Omental fat pad (tissue), 3 donors: ENCODE measurements at regions not wholly inside any gene's neighbourhood (a gene's known extent, or its start where the extent isn't known, plus 50 kb on each side); places are given as distances from the start of the nearest gene placed in this dataset.
"Not testable (repeated sequence)": the region's sequence is repeated elsewhere in the genome, so short reads cannot be mapped to it uniquely, and the experiment has no call there.

ENCODE experiments used
- ATAC-seq: fragments of 150-250 bp; one replicate; pipeline ENCODE4 v1.9.1; 2016; ENCODE audit warnings: mild to moderate bottlenecking, moderate library complexity; ENCODE audit not compliant: low FRiP score
- DNase-seq: peaks from one replicate; pipeline ENCODE4 v3.0.0-alpha.2; 2019; ENCODE audit warnings: low spot score
- CTCF ChIP-seq, 3 donors: fragments of 450-650 bp; IDR thresholded peaks; one replicate each; pipeline ENCODE4 v1.5.1; 2016 to 2017; ENCODE audit warnings: antibody characterized with exemption in 3 of 3, mild to moderate bottlenecking in 3 of 3, moderate library complexity in 2 of 3

DNA sequence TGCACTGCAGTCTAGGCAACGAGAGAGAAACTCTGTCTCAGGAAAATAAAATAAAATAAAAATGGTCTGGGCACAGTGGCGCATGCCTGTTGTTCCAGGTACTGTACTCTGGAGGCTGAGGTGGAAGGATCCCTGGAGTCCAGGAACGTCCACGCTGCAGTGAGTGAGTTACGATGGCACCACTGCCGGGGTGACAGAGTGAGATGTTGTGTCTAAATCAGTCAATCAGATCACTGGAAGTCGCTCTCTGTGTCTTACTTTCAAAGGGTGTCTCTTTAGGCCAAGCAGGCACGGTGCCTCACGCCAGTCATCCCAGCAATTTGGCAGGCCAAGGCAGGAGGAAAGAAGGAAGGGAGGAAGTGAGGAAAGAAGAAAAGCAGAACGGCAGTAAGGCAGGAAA is 112.2 kb upstream of the ANKRD30BL start:
- DNase-seq (no peak), ATAC-seq (no peak)
- no peak for TF ChIP-seq CTCF (IDR thresholded peaks at IDR 0.05)

- ATAC-seq (no peak), DNase-seq (no peak)
- no peak for TF ChIP-seq CTCF (IDR thresholded peaks at IDR 0.05)
Measured at GRCh38 chr2:132275396-132275795, 113.6 kb upstream of the ANKRD30BL start.

- no peak for TF ChIP-seq CTCF (IDR thresholded peaks at IDR 0.05)
- ATAC-seq (no peak), DNase-seq (no peak)
Measured at GRCh38 chr2:132276571-132276981, 114.8 kb upstream of the ANKRD30BL start.

- ATAC-seq (no peak), DNase-seq (no peak)
Measured at GRCh38 chr2:132278267-132278666, 116.5 kb upstream of the ANKRD30BL start.

GRCh38 chr2:132279344-132279743 is 117.6 kb upstream of the ANKRD30BL start:
- no peak for TF ChIP-seq CTCF (IDR thresholded peaks at IDR 0.05)
- ATAC-seq (no peak), DNase-seq (no peak)

More at GRCh38 chr2:132278267-132278666, 116.5 kb upstream of the ANKRD30BL start:
- no peak for TF ChIP-seq CTCF (IDR thresholded peaks at IDR 0.05)

DNA sequence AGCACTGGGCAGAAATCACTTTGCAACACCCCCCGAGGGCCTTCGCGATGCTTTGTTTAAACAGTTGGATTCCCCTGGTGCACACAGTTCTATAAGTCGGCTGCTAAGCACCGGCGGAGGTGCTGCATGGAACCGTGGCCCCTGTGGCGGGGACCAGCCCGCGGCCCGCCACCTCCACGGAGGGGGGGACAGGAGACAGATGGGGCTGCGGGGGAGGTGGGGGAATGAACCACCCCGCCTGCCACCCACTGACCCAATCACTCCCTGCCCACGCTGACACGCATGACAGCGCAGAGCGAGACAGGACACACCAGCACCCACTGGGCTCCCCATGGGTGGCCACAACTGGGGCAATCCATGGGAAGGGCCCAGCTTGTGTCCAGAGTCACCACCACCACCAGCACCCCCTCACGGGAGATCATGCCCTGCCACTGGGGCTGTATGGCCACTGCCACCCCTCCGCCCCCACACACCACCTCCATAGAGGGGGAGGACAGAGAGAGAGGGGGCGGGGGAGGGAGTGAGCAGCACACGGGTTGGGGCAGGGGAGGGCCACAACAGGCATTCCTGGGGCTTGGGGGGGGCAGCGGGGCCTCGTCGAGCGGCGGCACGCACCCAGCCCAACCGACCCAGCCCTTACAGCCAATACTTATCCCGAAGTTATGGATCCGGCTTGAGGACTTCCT is 118.3 kb upstream of the ANKRD30BL start:
- ATAC-seq (no peak), DNase-seq (no peak)
- no peak for TF ChIP-seq CTCF (IDR thresholded peaks at IDR 0.05)

- TF ChIP-seq CTCF (IDR thresholded peaks at IDR 0.05) = no peak
- DNase-seq (no peak), ATAC-seq (no peak)
Measured at GRCh38 chr2:132280912-132281311, 119.2 kb upstream of the ANKRD30BL start.

- not testable (repeated sequence) for ATAC-seq, DNase-seq
Measured at GRCh38 chr2:132282104-132282503, 120.4 kb upstream of the ANKRD30BL start.
